GM21367 (cell line): ENCODE measurements at regions not wholly inside any gene's neighbourhood (a gene's known extent, or its start where the extent isn't known, plus 50 kb on each side); places are given as distances from the start of the nearest gene placed in this dataset.

Source experiments
- ATAC-seq: cut with Tn5 transposase; IDR thresholded peaks from one replicate; pipeline ENCODE4 v1.9.1; 2021; ENCODE audit not compliant: unreplicated experiment

DNA sequence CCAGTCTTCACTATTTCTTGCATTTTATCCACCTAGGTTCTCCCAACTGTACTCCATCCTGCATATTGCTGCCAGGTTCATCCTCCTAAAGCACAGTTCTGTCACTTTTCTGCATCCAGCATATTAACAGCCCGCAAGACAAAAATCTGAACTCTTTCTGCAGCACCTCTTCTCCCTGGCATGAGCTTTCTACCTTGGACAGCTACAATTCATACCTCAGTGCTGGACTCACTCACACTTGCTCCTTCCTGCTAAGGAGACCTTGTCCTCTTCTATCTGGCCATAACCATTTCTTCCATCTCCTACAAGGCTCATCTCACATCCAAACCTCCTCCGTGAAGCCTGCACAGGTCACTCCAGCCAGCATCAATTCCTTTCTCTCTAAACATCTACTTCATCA lies 170.1 kb upstream of the GRIP1 start:
- ATAC-seq: no peak

DNA sequence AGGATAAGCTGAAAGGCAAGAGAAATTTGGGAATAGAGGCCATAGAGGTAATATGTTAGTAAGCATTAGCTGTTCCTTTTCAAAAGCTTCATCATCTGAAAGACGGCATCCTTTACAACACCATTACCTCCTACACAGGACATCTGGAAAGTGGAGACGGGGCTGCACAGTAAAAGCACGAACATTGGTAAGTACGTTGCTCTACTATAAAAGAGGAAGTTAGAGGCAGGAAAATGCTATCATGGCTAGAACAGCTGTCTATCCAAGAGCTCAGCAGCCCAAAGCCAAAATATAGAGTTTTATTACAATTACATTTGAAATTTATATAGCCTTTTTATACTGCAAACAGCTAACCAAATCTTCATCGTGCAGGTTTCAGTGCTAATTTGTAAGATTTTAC lies 172.3 kb upstream of the GRIP1 start:
- no peak for ATAC-seq

DNA sequence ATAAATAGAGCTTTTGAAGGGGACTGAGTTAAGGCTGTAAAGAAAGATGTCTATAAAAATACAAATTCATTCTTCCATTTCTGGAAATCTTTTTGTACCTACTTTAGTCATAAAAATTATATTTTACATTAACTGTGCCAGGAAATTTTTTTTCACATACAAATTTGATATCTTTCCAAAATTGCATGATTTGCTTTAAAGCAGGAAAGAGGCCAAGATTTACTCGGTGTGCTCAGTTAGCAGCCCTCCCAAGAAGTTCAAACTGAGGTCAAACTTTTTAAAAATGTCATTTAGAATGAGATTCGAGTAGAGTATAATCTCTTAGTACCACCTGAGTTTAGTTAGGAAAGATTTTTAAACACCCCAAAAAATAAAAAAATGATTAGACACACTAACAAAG lies 173.2 kb upstream of the GRIP1 start:
- no peak for ATAC-seq

DNA sequence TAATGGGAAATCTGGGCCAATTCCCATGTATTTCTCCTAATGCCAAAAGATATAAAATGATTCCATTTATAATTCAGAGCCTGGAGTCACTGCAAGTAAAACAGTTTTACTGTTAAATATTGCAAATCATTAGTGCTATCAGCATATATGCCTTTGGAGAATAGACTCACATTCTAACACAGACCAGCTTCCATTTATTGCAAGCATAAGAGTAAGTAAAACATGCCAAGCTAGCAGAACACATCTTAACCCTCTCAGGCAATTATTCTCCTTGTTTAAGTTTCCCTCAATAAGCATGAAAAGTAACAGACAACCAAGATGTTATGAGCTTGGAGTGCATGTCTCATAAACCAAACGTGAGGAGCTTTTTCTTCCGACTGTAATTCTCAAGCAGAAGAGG lies 173.9 kb upstream of the GRIP1 start:
- no peak for ATAC-seq

DNA sequence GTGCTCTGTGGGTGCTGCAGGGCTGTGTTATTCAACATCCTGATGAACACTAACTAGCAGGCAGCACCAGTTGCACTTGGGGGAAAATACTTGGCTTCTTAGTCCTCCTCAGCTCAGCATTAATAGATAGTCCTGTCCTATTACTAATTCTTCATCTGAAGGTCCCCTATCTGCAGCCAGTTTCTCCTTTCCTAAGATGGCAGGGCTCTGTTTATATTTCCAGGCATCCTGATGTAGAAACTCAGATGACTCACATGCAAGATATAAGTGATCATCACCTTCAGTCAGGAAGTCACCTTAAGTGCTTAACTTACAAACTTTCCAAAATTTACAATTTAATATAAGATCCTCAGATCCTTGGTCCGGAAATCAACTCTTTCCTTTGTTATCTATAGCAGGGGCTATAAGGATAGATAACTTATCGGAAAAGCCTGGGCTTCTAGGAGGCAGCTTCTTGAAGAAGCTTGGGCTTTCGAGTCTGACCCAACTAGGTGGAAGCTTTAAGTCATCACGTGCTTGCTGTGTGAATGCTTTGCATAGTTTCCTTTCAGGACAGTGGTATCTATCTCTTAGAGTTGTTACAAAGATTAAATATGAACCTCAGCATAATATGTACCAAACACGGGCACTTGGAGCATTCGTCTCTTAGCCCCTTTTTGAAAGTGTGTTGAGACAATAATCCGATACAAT lies 181.0 kb upstream of the GRIP1 start:
- no peak for ATAC-seq

DNA sequence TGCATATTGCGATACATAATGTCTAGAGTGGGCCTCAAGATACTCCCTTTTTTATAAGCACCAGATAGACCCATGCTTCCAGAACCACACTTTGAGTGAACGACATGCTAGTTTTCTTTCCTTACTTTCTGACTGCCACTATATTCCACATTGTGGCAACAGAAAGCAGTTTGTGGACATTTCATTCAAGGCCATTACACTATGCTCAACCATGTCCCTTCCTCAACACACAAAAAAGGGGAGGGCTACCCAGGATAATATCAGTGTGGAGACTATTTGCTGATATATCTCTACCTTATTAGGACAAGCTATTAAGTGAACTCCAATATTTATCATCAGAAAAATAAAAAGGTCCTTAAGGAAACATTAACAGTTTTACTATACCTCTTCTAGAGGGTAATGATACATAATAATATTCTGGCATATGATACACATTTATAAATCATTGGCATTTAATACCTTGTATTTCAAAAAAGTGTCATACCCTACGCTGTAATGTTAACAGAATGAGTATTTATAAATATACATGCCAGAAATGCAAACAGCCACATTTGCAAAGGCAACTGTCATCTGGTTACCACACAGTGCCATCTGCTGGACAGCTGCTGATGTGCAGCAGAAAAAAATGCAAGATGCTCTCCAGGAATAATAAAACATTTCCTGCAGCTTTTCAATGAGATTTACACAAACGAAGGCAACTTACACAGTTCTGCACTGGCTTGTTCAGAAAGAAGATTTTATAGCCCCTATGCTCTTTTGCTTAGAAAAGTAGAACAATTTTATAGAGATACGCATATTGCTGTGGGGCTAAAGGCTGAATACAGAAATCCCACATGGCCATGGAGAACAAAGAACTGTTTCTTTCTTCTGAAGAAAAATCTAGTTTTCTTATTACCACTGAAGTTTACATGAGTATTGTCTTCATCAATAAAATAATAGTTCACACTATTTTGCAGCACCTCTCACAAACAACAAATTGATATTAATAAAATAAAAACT lies 182.2 kb upstream of the GRIP1 start:
- ATAC-seq: peak; percentile 68

DNA sequence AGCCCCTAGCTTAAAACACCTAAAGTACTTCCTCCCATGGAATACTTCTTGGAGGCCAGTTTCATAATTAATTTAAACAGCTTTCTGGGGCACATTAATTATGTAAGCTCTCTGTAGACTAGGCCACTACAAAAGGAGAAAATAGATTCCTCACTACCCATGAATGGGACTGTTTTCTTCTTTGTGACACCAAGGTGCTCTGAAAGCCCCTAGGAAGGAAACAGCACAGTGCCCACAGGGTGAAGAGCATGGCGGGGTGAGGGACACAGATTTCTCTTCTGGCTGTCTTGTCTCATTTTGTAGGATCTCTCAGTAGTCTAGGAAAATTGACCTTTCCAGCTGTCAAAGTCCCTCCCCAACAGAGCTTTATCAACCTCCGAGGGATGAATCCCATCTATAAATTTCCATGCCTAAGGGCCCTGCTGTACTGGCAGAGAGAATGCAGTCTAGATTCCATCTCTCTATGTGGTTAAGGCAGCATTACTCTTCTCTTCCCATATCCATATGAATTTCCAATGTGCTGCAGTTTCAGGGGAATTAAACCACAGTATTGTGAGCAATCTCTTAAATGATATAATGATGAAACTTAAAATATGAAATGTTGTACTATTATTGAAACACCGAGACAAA lies 183.6 kb upstream of the GRIP1 start:
- ATAC-seq: no peak

DNA sequence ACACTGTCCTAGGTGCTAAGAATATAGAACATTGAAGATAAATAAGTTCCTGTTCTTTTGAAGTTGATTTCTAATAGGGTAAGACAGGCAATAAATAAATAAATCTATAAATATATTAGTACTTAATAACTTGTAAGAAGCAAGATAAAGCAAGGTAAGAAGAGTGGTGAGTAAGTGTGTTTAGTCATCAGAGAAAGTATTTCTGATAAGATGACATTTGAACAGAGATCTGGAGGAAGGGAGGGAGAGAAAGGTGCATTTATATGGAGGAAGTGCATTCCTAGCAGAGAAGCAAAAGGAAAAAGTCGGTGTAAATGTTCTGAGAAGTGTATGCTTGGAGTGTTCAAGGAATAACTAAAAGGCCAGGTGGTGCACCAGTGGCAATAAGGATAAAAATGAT lies 184.4 kb upstream of the GRIP1 start:
- ATAC-seq: no peak

DNA sequence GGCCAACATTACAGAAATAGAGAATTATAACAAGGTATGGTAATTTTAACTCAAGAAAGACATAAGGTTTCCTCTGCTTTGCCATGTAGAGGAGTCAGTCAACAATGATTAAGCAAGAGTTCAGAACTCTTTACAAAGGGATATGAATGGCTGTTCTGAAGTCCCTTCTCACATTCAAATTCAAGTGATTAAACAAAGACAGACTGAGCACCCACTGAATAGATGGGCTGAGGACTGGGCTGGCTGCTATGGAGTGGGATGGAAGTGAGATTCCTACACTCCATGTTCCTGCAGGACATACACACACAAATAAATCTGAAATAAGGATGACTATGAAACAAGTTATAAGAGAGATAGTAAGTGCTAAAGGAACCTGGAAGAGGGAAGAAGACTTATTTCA lies 199.0 kb upstream of the GRIP1 start:
- no peak for ATAC-seq

DNA sequence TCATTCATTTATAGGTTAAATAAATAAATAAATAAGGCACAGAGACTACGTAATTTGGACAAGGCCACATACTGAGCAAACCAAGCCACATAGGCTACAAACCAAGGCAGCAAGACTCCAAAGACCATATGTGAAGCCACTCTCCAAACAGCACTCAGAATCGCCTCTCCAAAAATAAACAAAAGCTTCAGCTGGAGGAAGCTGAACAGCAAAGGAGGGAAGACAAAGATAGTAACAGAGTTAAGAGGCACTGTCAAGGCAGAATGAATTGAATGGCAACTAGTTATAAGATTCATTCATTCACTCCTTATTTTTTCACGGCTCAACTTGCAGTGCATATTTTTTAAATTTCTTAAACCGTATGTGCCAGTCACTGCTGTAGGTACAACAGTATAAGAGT lies 200.5 kb upstream of the GRIP1 start:
- no peak for ATAC-seq

DNA sequence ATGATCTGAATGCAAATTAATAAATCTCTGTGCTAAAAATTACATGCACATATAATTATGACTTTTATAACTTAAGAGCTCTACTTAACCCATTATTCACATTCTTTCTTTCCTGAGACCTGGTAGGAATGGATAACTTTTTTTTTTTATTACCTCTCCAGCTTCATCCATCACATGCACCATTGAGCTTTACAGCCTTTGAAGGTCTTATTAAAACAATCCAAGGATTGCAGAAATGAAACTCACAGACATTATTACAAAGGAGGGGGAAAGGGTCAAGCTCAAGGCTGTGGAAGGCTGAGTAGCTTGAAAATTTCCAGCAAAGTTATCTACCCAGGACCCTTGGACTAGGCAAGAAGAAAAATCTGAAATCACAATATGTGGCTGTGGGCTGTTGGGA lies 202.5 kb upstream of the GRIP1 start:
- ATAC-seq: no peak

DNA sequence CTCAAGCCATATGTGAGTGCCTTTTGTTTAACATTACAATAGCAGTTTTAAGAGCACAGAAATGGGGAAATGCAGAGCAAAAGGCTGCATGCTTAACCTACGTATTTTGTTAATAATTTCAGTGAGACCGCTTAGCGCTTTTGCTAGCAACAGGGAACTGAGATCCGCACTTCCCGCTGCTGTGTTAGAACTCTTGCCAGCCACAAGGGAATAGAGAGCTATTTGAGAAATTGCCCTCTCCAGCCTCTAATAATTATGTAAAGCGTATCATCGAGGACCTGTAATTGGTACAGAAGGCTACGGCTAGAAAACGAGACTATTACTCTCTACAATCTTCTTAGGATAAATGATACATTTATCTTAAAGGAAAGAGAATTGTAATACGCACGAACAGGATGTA lies 205.2 kb upstream of the GRIP1 start:
- ATAC-seq: no peak

DNA sequence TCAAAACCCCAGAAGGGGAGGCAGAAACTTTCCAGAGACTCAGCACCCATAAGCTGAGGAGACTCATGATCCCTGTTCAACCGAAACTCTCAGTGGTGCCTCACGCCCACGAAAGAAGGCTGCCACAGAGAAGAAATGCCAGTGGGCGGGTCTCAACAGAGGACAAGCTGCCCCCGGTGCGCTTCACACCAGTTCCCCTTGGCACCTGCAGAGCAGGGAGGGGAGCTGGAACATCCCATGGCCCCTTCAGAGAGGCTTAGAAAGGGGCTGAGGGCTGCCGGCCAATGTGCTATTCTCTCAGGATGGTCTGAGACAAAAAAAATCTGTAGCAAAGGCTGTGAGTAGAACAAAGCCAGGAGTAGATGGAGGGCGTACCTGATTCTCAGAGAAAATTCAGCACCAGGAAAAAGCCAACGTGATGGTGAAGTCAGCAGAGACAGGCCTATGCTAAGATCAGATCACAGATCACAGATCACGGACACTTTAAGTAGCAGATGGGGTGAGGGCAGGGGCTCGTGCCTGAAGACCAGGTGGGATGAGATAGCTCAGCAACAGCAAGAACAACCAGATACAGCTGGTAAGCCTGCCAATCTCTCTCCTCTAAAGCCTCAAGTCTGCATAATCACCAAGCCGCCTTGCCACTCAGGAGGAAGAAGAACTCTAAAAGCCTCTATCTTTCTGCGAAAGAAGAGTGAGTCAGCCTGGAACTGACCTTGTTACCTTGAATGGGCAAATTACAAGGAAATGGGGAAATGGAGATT lies 206.4 kb upstream of the GRIP1 start:
- ATAC-seq: no peak

DNA sequence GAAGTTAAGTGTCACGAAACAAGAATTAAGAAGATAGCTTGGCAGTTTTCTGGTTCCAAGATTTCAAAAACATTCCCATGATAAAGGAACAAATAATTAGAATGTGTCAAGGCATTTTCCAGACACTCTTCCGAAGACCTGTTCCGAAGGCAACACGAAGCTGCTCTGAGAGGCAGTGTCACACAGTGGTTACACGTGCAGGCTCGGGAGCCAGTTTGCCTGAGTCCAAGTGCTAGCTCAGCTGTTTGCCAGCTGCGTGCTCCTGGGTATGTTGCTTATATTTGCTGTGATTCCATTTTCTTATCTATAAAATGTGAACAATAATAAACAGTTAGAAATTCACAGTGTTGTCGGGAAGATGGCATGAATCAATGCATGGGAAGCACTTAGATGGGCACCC lies 217.9 kb upstream of the GRIP1 start:
- ATAC-seq: no peak

DNA sequence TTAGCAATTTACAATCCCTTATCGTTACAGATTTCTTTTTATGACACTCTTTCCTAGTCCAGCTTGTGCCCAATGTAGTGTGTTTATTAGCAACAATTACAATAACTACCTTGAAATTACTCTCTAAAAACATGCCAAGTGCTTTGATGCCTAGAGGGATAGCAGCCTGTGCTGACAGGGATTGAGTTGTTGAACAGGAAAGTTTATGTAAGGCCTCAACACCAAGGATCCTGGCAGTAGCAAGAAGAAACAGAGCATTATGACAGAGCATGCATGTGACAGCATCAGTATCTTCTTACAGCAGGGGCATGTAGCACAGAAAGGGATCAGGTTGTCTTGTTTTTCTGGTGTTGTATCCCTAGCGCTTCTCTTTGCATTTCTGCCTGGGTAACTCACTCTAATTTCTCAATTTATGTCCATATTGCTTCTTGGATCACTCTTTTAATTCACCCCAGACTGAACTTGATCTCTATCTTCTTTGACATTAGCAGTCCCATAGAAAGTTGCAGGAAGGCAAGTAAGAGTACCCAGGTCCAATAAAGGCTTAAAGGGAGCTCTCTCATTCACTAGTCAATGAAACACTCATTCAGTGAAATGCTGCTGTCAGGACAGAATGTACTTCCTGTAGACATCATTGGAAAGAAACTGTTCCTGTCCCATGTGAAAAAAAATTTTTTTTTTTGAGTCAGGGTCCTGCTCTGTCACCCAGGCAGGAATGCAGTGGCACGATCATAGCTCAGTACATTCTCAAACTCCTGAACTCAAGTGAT lies 220.0 kb upstream of the GRIP1 start:
- no peak for ATAC-seq

DNA sequence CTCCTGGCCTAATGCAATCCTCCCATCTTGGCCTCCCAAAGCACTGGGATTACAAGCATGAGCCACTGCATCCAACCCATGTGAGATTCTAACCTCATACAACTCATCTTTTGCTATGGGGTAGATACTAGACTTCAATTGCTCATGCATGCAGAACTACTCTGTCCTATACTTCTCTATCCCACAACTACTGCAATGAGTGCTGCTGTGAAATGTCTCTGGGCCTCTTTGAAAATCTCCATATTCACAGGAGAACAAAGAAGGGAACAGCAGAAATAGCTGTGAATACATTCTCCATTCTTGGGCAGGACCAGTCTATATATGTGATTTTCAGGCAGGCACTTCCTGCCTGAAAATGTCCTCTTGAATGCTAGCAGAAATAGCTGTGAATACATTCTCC lies 220.7 kb upstream of the GRIP1 start:
- no peak for ATAC-seq

DNA sequence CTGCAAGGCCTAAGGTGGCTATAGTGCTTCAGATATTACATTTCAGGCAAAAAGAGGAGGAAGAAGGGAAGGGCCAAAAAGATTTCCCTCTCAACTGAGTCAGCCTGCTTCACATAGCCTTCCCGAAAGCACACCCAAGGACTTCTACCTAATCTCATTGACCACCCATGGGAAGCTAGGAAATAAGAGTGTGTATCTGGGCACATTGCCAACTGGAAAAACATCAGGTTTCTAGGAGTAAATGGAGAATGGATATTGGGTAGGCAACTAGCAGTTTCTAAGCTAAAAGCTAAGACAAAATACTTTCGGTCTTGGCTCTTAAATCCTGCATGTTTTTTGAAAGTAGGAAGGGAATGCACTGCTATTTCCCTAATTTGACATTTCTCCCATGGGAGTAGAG lies 221.7 kb upstream of the GRIP1 start:
- ATAC-seq: no peak

DNA sequence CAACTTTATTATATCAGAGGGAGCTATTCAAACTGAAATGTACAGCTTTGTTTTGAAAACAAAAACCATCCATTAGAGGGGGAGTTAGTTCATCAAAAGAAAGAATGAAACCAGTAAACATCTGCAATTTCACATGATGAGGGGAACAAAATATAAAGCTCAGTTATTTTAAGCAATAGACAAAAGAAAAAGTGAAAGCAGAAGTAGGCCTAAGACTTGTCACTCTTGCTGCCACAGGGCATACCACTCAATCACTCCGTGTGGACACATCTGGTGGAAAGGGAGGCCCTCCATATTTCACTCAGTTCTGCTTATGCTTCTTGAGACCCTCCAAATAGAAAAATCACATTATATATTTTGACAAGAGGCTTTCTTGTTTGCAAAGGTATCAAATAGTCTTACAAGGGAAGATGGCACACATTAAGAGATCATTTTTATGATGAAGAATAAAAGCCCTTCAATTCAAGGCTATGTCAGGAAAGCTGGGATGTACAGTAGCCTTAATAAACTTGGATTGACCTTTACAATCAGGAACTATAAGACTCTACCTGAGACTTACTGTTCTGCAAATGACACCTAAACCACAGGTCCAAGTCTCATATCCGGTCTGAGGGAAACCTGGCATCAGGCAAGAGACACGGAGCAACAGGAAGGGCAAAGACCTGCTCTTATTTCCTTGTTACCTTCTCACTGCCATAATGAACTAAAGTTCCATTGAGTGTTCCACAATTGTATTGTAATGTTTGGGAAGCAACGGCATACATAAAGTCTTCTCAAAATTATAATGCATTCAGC lies 222.5 kb upstream of the GRIP1 start:
- ATAC-seq: peak; percentile 98

DNA sequence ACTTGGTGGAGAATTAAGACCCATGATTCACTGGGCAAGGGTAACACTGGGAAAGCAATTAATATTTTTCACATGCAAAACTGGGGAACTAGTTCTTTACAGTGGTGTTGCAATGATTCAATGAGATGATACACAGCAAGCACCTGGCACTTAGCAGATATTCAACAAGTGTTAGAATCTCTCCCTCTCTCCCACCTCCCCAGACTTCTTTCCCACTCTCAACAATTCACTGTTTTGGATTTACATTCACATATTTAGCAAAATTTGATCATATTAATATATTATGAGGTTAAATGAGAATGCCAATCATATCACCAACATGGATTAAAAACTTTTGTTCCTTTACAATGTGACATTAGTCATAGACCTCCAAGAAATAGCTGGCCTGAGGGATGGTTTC lies 223.1 kb upstream of the GRIP1 start:
- ATAC-seq: no peak
